Activated T-cell treated with anti-CD3 and anti-CD28 coated beads for 48 hours (primary cell): ENCODE measurements at regions not wholly inside any gene's neighbourhood (a gene's known extent, or its start where the extent isn't known, plus 50 kb on each side); places are given as distances from the start of the nearest gene placed in this dataset.

Experiments
- DNase-seq: peaks from one replicate; pipeline ENCODE4 v3.0.0-alpha.2; 2020; ENCODE audit warnings: low read depth

DNA sequence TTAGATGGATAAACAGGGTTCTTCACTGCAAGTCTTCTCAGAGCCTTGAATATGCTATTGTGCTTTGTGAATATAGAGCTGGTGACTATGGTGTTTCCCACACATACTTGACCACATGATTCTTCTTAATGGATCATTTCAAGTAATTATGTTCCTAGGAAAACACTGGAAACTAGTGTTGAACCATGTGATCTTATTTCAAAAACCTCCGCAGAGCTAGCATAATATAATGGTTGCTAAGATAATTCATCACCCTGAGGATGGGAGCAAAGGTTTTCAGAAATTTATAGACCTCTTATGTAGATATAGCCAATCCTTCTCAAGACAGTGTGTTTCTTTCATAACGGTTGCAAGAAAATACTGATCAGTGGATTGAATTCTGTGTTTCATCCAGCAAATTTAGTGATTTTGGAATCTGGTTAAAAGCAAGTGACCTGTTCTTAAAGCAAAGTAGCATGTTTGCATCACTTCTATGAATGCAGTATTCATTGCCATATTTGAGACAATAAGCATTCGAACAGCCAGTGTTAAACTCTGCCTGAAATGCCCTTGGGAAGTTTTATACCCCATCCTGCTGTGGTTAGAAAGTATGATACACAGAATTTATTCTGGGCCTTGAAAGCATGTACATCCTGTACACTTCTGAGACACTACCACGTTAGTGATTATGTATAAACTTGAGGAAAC lies 341.0 kb upstream of the E2F7 start:
- no peak for DNase-seq

DNA sequence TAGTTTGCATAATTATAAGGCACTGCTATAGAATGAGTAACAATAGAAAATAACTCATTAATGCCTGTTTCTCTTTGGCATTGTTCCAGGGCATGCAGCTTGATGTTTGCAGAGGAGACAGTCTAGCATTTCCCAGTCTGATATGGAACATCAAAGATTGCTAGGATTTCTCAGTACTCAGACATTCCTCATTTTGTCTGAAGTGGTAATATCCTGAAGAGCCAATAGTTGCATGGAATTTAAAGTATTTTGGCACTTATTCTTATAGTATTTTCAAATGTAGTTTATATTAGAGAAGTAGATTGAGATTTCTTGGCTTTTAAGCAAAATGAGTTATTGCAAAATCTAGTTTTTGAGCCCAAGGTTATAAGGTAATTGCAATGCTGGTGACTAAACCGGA lies 337.3 kb upstream of the E2F7 start:
- DNase-seq: no peak

DNA sequence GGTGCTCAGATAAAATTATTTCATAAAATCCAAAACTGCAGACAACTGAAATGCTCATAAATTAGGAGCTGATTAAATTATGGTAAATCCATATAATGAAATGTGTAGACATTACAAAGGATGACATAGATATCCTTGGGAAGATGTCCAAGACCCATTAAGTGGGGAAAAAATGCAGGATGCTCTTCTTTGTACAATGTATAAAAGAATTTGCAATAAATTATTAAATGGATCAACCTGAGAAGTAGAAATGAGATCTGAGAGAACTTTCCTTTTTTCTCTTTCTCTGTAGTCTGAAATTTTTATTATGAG lies 336.4 kb upstream of the E2F7 start:
- DNase-seq: no peak

DNA sequence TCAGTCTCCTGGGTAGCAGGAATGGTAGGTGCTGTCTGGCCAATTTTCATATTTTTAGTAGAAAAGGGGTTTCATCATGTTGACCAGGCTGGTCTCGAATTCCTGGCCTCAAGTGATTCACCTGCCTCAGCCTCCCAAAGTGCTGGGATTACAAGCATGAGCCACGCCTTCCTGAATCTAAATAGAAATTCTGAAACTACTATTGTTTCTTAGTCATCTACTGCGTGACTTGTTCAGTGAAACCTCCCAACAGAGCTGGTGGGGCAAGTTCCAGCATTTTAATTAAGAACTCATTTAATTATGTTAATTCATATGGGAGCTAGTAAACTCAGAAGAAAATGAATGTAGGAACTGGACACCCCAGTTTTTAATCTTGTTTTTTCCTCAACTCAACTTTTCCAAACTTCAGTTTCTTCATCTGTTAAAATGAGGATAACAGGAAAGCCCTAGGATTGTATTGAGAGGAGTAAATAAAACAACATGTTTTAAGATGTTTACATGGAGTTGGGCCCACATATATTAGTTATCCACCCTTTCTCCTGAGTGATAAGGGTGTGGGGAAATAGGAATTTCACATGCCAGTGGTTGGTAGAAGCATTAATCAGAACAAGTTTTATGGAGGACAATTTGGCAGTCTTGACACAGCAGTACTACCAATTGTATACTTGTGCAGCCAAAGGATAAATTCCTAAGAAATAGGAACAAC lies 335.8 kb upstream of the E2F7 start:
- no peak for DNase-seq

DNA sequence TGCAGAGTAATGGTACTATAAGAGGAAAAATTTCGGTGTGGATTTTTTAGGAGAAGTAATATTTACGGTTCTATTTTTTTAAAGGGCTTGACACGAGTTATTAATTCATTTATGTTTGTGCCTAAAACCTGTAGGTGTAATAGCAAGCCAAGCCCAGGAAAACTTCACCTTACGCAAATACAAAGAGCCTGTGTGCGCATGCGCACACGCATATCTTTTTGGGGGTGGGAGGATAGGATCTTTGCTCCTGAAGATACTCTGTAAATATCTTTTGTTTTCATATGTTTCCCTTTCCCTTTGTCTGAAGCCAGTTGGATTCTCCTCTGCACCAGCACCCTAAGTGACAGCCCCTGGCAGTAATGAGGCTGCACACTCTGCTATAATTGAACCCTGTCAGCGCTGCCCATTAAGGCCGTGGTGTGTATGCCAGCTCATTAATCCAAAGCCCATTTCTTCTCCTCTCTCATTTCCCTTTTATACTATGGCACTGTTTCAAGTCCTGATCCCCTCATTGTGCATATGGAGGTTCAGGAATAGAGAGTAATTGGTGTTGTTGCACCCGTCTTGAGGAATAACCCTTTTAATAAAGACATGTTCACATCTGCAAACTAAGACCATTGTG lies 327.2 kb upstream of the E2F7 start:
- no peak for DNase-seq

DNA sequence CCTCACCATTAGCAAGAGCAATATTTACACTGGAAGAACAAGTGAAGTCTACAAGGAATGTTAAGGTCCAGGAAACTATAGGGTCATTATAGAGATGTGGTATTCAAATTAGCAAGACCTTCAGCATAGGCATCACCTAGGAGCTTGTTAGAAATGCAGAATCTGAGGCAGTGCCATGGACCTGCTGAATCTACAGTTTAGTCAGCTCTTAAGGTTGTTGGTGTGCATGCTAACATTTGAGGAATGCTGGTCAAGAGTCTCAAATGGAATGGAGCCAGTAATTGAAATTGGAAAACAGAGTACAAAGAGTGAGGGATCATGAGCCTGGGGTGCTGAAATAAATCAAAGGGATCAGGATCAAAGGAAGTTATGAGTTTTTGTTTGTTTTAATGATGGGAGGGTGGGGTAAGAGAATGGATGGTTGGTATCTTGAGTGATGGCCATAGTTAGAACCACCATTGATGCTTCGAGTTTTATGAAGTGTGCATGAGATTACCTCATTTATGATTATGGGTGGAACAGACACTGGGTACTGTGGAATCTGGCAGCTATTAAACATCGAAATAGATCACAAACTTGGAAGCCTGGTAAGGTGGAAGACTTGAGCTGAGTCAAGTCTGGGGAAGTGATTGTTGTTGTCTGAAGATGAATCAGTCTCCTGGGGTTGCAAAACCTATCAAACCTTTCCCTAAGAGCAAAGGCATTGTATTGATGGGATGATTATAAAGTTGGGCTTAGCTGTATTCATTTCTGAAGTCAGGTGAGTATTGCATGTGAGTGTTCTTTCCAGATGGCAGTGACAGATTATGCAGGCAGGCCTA lies 323.3 kb upstream of the E2F7 start:
- DNase-seq: no peak

DNA sequence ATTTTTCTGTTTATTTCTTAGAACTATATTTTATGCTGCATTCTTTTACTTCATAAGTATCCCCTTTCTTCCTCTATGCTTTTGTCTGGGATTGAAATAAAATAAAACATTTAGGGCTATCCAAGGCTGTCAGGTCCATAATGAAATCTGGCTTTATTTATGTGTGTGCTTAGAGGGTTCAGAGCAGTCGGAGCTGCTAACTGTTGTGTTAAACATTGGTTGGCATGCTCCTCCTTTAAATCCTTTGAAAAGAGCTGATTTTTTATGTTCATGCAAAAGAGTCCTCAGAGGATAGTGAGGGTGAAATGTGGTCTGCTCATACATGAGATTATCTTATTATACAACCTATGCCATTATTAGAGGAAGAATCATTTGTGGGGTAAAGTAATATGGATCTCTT lies 322.3 kb upstream of the E2F7 start:
- DNase-seq: no peak

DNA sequence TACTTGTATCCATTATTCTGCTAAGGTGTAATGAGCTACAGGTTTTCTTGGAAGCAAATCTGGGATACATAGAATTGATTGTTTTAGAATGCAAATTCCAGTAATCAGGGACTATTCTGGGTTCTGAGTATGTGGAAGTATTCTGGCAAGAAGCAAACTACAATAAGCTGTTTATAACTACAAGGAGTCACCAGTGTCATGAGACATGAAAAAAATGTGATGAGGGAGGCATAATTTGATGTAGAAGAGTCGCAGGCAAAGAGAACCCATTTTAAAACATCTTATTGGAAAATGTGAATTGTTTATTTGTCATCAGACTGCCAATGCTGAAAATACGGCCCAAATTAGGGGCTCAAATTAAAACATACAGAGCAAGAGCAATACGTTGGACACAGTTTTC lies 321.8 kb upstream of the E2F7 start:
- DNase-seq: no peak

DNA sequence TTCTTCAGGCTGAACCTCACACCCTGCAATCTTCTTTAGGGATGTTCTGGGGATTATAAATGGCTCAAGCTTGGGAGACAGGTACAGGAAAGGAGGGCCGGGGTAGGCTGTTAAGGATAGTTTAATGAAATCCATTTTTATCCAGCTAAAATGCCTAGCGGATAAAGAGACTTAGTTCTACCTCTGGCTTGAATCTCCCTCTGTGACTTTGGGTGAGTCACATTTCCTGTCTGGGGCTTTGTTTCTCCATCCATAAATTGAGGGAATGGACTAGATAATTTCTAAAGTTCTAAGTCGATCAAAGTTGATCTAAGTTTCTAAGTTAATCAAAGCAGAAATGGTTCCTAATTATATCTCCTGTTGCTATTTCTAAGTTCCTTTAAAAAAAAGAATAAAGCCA lies 319.6 kb upstream of the E2F7 start:
- DNase-seq: no peak

DNA sequence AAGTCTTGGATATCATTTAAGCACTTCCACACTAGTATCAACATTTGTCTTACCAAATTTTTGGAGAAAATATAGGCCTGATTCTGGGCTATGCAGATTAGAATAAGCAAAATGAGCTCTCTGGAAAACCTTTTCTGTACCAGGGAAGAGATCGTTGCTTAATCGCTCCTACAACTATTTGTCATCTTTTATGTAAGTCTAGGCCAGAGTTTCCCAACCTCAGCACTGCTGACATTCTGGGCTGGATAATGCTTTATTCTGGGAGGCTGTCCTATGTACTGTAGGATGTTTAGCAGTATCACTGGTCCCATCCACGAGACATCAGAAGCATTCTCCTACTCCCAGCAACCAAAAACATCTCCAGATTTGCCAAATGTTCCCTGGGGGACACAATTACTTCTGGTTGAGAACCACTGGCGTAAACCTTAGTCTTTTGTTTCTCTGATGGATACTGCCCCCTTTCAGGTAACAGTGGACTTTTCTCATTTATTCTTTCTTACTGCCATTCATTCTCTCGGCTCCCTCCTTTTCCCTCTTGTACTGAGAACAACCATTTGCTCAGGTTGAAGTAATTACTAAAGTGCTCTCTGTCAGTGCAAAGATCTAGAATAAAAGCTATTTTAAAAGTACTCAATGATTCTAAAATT lies 316.9 kb upstream of the E2F7 start:
- DNase-seq: no peak

DNA sequence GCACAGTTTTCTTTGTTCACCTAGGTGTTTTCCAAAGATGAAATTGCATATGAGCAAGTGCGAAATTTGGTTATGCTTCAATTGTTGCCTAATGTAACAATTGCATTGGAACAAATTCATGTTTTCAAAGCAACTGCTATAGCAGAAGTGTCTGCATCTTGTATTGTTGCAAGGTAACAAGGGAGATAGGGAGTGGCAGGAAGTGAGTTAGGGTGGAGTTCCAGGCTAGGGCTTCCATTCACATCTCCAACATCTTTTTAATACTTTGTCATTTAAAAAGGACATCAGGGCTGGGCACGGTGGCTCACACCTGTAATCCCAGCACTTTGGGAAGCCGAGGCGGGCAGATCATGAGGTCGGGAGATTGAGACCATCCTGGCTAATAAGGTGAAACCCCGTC lies 312.3 kb upstream of the E2F7 start:
- DNase-seq: no peak

DNA sequence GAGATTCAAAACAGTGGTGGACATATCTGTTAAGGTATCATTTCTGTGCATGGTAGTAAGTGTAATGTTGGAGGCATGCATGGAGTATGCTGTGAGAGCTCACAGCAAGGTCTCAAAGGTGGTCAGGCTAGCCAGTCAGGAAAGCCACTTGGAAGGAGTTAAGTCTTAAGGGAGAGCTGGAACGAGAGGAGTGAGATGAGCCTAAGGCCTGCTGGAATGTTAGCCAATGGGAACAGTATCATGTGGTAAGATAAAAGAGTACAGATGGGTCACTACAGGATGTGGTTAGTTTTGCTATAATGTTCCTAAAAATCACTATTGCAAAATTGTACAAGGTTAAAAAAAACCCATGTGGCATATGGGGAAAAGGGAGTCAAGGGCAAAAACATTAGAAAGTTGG lies 311.7 kb upstream of the E2F7 start:
- DNase-seq: no peak

DNA sequence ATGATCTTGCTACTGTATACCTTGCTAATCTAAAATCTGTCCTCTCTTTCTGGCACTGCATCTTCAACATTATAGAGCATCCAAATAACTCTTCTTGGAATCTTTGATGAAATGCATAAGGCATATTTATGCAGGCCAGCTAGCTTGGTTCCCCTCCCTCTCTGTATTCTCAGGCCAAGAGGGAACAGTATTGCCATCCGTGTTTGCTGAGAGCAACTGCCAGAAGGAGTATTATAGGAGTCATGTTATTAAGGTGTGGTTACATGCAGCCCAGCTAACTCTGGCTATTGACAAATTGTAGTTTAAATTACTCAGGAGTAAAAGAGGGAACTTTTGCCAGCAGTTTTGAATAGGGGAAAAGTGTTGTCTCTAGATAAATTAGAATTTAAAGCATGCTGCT lies 309.3 kb upstream of the E2F7 start:
- DNase-seq: no peak

DNA sequence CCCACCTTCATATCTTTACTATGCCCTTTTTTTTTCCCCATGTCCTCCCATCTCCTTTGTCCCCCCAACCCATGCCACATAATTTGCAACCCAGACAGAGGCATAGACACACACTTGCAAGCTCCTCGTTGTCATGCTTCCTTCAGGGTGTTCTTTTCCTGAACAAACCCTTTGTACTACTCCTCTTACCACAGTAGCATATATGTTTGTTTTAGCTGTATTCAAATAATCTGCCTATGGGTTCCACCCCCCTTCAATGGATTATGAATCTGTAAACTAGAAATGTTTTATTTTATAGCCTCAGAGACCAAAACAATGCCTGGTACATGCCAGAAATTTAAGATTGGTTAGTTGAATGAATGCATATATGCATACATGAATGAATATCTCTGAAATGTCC lies 307.1 kb upstream of the E2F7 start:
- no peak for DNase-seq

DNA sequence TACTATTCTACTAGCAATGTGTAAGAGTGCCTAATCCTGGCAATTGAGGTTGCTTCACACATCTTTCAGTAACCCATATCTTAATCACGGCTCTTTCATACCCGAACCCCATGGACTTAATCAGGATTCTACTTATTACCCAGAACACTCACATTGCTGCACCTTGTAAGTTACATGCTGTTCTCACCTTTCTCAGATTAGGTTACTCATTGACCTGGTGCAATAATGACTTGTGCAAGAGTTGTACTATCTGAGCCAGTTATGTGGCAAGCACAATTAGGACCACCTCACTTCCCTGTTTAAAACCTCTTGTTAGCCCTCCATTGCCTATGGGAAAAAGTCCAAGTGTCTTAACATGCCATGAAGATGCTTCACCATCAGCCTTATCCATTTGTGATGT lies 306.7 kb upstream of the E2F7 start:
- DNase-seq: no peak

DNA sequence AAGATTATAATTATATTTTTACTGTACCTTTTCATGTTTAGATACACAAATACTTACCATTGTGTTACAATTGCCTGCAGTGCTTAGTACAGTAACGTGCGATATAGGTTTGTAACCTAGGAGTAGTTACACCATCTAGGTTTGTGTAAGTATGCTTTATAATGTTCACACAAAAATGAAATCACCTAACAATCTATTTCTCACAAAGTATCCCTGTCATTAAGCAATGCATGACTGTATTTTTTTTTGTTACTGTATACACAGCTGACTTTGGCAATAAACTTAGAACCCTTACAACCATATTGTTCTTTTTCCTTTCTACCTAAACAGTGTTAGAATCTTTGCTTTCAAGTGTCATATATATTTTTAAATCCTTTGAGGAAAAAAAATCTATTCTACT lies 303.0 kb upstream of the E2F7 start:
- DNase-seq: no peak

DNA sequence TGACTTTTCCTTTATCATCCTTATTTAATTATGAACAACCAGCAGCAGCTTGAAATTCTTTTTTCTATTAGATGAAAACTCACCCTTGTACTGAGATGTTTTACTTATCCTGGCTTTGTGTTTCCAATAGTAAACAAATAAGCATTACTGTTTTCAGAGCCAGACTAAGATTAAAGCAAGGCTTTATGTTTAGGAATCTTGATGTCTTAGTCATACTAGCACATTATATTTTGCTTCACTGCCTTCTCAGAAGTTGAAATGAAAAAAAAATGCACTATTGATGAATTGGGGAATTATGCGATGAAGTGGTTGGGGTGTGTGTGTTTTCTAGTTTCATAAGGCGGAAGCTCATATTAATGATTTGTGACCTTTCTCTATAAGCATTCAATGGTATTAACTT lies 301.2 kb upstream of the E2F7 start:
- DNase-seq: no peak

DNA sequence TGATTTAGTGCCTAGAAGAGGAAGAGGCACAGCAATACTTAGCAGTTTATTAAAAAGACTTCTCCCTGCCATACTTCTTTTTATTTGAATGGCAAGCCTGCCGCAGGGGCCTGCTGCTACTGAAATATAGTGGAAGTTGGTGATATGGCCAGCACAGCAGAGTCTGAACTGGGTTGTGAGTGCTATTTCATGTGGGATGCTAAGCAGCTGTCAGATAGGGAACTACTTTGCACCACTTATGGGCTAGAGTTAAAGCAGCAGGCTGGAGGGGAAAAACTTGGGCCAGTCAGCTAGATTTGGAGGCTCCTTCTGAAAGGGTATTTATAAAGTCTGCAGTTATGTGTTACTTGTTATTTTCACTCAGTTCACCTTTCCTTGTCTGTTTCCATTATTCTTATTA lies 299.0 kb upstream of the E2F7 start:
- no peak for DNase-seq

DNA sequence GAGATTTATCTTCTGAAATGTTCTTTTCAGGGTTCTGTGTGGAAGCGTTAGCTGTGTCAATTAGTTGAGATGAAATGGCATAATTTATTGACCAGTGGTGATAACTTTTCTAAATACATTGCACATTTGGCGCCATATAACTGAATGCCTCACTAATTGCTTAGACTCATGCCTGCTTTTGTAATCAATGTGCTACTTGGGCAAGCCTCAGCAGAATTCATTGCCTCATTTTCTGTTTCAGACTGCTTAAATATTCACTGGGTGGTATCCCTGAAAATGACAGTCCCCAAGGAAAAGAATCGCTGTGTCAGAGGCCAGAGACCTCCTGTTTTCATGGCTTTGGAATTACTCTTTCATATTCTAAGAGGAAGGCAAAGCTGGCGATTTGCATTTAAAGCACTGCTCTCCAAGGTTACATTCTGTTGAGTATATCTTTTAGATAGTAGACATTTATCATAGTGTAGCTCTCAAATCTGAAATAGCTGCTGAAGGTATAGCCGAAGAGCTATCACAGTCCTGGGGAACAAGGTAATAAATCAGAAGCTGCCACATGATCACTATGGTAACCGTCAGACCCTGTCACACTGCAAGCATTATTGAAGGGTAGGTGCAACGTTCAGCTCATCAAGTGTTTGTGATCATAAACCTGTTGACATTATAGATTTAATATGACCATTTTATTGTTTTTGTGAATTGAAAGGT lies 297.3 kb upstream of the E2F7 start:
- DNase-seq: no peak

DNA sequence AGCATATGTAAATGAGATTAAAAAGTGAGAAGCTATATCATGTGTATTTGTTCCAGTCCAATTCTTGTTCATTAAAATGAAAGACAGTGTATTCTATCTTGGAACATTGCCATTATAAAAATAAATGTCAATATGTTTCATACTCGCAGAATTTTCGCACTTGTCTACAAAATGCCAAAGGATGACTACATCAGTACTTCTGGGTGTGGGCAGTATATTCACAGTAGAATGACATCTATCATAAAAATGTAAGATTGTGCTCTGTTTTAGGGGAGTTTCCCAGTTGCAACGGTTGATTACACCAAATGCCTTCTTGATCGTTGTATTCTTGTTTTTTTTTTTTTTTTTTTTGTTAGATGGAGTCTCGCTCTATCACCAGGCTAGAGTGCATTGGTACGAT lies 292.3 kb upstream of the E2F7 start:
- DNase-seq: no peak

DNA sequence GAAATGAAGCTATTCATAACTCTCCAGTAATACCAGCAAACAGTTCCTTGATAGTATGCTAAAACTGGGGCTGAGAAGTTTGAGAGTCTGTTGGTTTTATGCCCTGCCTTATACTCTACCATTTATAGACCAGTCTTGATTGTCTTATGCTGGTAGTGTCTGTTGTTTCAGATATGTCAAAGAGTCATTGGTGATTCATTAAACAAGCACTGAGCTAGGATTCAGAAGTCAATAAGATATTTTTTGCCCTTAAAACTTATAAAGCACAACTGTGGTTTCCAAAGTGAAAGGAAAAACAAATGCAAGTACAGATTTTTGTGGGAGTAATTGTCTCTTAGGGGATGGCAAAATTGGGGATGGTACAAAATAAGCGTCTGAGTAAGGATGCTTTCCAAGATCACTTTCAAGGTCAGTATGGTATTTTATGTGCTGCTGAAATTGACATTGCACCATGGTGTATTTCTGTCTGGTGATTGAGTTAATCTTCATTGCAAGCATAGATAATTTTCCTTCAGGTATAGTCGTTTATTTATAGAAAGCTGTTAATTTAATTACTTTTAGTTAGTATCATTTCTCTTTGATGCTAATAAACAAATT lies 289.5 kb upstream of the E2F7 start:
- no peak for DNase-seq

DNA sequence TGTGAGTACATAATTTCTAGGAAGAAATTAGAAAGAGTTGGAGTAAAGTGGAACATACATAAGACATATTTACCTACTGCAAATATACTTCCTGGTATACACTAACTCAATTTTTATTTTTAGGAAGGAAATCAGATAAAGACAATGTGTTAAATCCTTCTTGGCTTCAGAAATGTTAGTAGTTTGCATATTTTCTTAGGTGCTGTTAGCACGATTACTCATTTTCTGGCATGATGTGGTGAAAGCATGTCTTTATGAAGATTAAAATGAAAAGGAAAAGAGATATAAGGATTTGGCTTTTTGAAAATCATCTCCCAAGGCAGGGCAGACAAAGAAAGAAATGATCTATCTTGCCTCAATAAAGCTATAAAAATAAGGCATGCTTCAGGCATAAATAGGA lies 287.6 kb upstream of the E2F7 start:
- no peak for DNase-seq
